Epidermal melanocyte (primary cell): ENCODE measurements at regions not wholly inside any gene's neighbourhood (a gene's known extent, or its start where the extent isn't known, plus 50 kb on each side); places are given as distances from the start of the nearest gene placed in this dataset.

ENCODE experiments used
- DNase-seq: peaks from one replicate; pipeline ENCODE4 v3.0.0; 2011; ENCODE audit warnings: low spot score; ENCODE audit not compliant: insufficient read length

DNA sequence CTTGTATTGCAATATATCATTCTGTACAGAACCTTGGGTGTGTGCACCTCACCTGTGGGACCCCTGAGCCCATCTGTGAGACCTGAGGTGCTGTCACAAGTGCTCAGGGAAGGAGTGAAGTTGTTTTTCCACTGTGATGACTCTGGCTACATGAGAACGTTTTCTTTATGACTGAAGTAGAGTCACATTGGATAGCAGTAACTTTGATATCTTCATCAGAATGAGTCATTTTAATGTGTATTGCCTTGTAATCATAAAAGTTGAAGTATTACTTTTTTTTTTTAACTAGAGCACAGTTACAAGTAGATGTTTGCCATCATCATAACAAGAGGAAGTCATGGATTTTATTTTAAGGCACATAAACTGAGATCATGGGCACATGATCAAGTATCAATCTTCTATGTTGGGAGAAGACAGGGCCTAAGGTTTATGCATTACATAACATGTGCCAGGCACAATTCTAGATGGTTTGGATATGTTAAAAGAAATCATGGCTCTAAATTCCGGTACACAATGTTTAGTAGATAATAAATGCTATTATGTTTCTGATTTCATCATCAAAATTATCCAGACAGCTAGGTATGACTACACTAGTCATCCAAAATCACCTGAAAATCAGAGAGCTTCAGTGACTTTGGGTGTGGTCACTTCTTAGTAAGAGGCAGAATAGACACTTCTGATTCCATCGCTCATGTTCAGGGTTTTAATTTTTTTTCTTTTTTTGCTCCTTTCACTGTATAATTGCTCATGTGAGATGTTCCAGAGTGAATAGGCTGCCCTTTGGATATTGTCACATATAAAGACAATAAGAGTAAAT, 82.7 kb upstream of the KLF6 start:
- DNase-seq: no peak

- no peak for DNase-seq
Measured at GRCh38 chr10:3866332-3866731, 81.3 kb upstream of the KLF6 start.

DNA sequence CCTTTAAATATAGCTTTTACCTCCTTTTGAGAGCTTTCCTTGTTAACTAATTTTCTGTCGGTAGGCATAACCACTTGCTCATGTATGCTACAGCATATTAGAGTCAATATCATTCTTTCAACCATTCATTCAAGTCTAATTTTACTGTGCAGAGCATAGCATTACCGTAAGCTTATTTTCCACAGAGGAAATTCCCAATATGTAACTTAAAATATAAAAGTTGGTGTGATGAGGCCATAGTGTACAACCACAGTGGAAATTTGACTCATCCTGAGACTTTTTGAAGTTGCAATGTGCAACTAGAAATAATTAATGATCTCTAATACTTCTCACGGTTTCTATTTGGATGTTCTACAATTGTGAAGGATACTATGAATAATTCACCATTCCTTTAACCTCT, 80.6 kb upstream of the KLF6 start:
- no peak for DNase-seq

DNA sequence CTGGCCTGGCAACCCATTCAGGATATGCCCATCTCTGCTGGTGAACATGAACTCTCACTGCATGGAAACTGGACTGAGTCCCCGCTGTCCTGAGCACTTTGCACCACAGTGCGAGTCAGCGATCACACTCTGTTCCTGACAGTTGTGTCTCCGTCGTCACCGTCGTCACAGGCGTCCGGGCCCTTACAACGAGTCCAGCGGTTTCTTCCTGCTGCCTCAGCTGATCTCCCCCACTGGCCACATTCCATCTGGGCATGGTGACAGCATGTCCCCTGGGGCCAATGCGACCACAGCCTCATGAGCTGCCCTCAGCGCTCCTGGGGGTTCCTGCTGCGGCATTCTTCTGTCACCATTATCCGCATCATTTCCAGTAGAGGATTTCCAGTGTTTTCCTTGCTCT, 76.8 kb upstream of the KLF6 start:
- no peak for DNase-seq

DNA sequence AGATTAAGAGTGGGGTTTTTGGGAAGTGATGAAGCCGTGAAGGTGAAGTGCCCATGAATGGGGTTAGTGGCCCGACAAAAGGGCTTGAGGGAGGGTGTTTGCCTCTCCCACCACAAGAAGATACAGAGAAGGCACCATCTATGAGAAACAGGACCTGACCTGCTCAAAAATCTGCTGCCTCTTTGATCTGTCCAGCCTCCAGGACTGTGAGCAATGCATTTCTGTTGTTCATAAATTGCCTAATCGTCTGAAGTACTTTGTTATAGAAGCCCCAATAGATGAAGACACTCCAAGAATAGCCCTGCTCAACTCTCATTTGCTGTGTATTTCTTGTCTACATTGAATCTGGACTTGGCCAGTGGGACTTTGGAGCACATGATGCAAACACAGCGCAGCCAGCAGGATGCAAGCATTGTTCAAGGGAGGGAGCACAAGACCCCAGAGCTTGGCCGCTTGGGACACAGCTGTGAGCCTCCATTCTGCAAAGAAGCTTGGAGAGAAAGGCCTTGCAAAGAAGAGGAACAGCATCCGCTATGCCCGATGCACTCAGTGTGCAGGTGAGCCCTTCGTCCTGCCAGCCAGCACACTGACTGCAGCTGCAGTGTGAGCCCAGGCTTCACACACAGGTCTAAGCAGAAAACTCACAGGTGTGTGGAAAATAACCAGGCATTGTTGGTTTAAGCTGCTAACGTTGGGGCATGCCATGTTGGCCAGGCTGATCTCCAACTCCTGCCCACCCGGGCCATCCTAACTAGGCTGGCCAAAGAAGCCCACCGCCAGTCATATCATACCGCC, 73.2 kb upstream of the KLF6 start:
- no peak for DNase-seq

DNA sequence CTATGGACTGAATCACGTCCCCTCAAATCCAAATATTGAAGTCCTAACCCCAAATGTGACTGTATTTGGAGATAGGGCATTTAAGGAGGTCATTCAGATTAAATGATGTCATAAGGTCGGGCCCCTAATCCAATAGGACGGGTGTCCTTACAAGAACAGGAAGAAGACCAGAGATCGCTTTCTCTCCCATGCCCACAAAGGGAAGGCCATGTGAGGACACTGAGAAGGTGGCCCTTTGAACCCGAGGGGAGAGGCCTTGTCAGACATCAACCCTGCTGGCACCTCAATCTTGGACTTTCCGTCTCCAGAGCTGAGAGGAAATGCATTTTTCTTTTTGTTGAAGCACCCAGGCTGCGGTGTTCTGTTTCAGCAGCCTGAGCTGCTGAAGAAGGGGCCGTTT, 72.3 kb upstream of the KLF6 start:
- no peak for DNase-seq

DNA sequence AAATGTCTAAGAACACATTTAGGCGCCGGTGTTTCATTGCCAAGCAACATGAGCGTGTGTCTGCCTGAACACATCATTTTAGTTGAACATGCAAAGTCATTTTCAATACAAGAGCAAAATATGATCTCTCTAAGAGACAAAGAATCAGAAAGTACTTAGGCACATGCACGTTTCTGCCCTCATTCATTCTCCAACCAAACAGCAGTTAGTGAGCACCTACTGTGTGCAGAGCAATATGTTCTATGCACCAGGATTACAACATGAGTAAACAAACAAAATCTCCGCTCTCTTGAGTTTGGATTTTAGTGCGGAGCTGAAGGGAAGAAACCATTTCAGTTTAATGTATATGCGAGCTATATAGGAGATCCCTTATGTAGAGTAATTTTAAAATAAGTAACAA, 71.6 kb upstream of the KLF6 start:
- no peak for DNase-seq

GRCh38 chr10:3853547-3854303, 68.7 kb upstream of the KLF6 start:
- no peak for DNase-seq

GRCh38 chr10:3853016-3853415, 68.0 kb upstream of the KLF6 start:
- DNase-seq: no peak

DNA sequence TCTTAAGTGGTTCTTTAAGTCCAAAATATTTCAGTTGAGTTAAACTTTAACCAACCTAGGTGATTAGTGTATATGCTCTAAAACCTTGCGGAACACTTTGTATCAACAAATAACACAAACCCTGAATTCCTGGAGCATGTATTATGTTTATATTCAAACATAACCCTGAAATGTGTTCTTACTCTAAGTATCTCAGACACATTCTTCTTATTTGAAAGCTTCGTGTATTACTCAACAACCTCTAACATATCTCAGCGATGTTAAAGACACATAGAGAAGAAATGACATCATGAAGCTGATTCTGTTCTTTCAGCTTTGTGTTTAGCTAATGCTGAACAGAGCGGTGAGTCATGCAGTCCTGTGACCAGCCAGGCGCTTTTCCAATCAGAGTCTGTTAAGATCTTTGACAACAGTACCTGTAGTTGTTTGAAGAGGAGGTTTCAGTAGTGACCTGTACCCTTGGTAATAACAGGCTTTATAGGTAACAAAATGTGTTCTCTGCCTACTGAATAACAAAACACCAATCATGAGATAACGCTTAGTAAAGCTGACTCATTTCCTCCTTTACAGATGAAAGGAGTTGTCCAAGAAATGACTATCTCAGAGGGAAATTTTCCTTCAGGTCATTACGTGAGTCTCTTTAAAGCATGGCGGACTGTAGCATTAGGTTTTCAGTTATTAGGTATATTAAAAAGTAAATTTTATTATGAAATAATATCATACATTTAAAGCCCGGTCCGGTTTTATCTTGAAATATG, 67.3 kb upstream of the KLF6 start:
- DNase-seq: peak; percentile 61

GRCh38 chr10:3850999-3851937, 66.3 kb upstream of the KLF6 start:
- DNase-seq: no peak

- no peak for DNase-seq
Measured at GRCh38 chr10:3848775-3849635, 64.0 kb upstream of the KLF6 start.

- DNase-seq: no peak
Measured at GRCh38 chr10:3848005-3848774, 63.2 kb upstream of the KLF6 start.

DNA sequence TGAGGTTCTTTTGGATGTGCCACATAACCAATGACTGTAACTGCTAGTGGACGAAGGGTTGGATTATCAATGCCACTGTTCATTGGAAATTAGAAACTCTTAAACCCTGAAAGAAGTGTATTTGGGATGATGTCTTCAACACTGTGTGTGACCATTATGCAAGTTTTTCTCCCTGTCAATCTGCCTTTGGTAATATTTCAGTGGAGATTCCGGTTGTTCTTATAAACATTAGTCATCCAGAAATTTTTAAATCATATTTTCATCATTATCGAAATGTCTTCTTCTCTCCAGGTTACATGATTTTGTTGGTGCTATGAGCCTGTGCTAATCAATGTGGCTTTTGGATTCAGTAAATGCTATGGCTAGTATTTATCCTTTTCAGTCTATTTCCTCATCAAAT, 61.7 kb upstream of the KLF6 start:
- no peak for DNase-seq

GRCh38 chr10:3844491-3845025, 59.5 kb upstream of the KLF6 start:
- no peak for DNase-seq

GRCh38 chr10:3838460-3839437, 53.7 kb upstream of the KLF6 start:
- DNase-seq: no peak
